ENCODE measurements at regions not wholly inside any gene's neighbourhood (a gene's known extent, or its start where the extent isn't known, plus 50 kb on each side); places are given as distances from the start of the nearest gene placed in this dataset.

GRCh38 chr15:66941108-66941711 lies 124.2 kb upstream of the SMAD3 start:
- H3K4me1 ChIP-seq = peaks cover 0 to 8% (median 6%) of the 10 kb centered on the region in 4 donors
- H3K9me3 ChIP-seq = no peaks in the 10 kb centered on the region
- no peaks in the 10 kb centered on the region for H3K36me3 ChIP-seq
- H3K27me3 ChIP-seq = no peaks in the 10 kb centered on the region
- no peak overlapping the region for H3K27ac ChIP-seq
- whole genome bisulfite sequencing, 2 donors = 68 to 69% methylated on average over 11 to 16 of the region's 16 CpGs
- TF ChIP-seq POLR2A (IDR thresholded peaks at IDR 0.05) (no peak), EP300 (IDR thresholded peaks at IDR 0.05) (no peak), POLR2AphosphoS5 (IDR thresholded peaks at IDR 0.05) (no peak), CTCF (IDR thresholded peaks at IDR 0.05) (no peak)
- DNase-seq (peak in 1 of 2 donors; percentile 18), ATAC-seq (ENCODE audit: low FRiP score in 2 of 2) (peak in 1 of 2 donors; percentile 29)
- no peak overlapping the region for H3K4me3 ChIP-seq

GRCh38 chr15:66941791-66942190 lies 123.6 kb upstream of the SMAD3 start:
- WGBS, 2 donors = 66 to 70% methylated on average over 3 of the region's 3 CpGs

GRCh38 chr15:66942649-66943390 lies 122.6 kb upstream of the SMAD3 start:
- 93 to 99% methylated on average over 8 to 11 of the region's 11 CpGs for WGBS, 2 donors

More at GRCh38 chr15:66941791-66942190, 123.6 kb upstream of the SMAD3 start:
- Histone ChIP-seq H3K36me3 (no peaks in the 10 kb centered on the region), H3K27me3 (no peaks in the 10 kb centered on the region), H3K4me3 (no peak overlapping the region), H3K27ac (no peak overlapping the region), H3K4me1 (peaks cover 0 to 7% (median 4%) of the 10 kb centered on the region in 4 donors), H3K9me3 (no peaks in the 10 kb centered on the region)
- DNase-seq (no peak), ATAC-seq (ENCODE audit: low FRiP score in 2 of 2) (peak in 1 of 2 donors; percentile 11)
- no peak for TF ChIP-seq CTCF (IDR thresholded peaks at IDR 0.05)
- no peak for TF ChIP-seq POLR2A (IDR thresholded peaks at IDR 0.05)
- no peak for TF ChIP-seq POLR2AphosphoS5 (IDR thresholded peaks at IDR 0.05)
- no peak for TF ChIP-seq EP300 (IDR thresholded peaks at IDR 0.05)

GRCh38 chr15:66943456-66944095 lies 121.8 kb upstream of the SMAD3 start:
- Histone ChIP-seq H3K4me3 (no peak overlapping the region), H3K9me3 (no peaks in the 10 kb centered on the region), H3K27me3 (no peaks in the 10 kb centered on the region), H3K4me1 (peaks cover 0 to 7% (median 3%) of the 10 kb centered on the region in 4 donors), H3K36me3 (no peaks in the 10 kb centered on the region), H3K27ac (no peak overlapping the region)
- no peak for ATAC-seq (ENCODE audit: low FRiP score in 2 of 2)
- 84 to 90% methylated on average over 5 to 10 of the region's 10 CpGs for WGBS, 2 donors
- DNase-seq = no peak
- no peak for TF ChIP-seq POLR2AphosphoS5 (IDR thresholded peaks at IDR 0.05)

More at GRCh38 chr15:66942649-66943390, 122.6 kb upstream of the SMAD3 start:
- DNase-seq (no peak), ATAC-seq (ENCODE audit: low FRiP score in 2 of 2) (no peak)
- Histone ChIP-seq H3K9me3 (no peaks in the 10 kb centered on the region), H3K27ac (no peak overlapping the region), H3K36me3 (no peaks in the 10 kb centered on the region), H3K27me3 (no peaks in the 10 kb centered on the region), H3K4me1 (peaks cover 0 to 7% (median 3%) of the 10 kb centered on the region in 4 donors), H3K4me3 (no peak overlapping the region)
- TF ChIP-seq EP300 (IDR thresholded peaks at IDR 0.05) = no peak

GRCh38 chr15:66944121-66944520 lies 121.3 kb upstream of the SMAD3 start:
- H3K27ac ChIP-seq = no peak overlapping the region
- WGBS, 2 donors = 82 to 98% methylated on average over 7 to 14 of the region's 14 CpGs
- ATAC-seq (ENCODE audit: low FRiP score in 2 of 2) (no peak), DNase-seq (no peak)
- peaks cover 0 to 7% (median 3%) of the 10 kb centered on the region in 4 donors for H3K4me1 ChIP-seq
- H3K36me3 ChIP-seq = no peaks in the 10 kb centered on the region
- TF ChIP-seq CTCF (IDR thresholded peaks at IDR 0.05) (no peak), POLR2A (IDR thresholded peaks at IDR 0.05) (no peak), EP300 (IDR thresholded peaks at IDR 0.05) (no peak), POLR2AphosphoS5 (IDR thresholded peaks at IDR 0.05) (no peak)
- no peaks in the 10 kb centered on the region for H3K27me3 ChIP-seq
- H3K9me3 ChIP-seq = no peaks in the 10 kb centered on the region
- H3K4me3 ChIP-seq = no peak overlapping the region

Data from upper lobe of left lung (tissue), 6 donors.